Breast epithelium (tissue), 4 donors: ENCODE measurements at regions not wholly inside any gene's neighbourhood (a gene's known extent, or its start where the extent isn't known, plus 50 kb on each side); places are given as distances from the start of the nearest gene placed in this dataset.
"Not testable (repeated sequence)": the region's sequence is repeated elsewhere in the genome, so short reads cannot be mapped to it uniquely, and the experiment has no call there.

Source experiments
- DNase-seq, 2 donors: peaks; one replicate each; pipeline ENCODE4 v3.0.0-alpha.2; 2019; ENCODE audit warnings: low spot score in 2 of 2
- H3K27ac ChIP-seq, 2 donors: fragments of 200-600 bp; sonication (generic) in 1 of 2; one replicate each; pipeline ENCODE4 v1.5.1; 2016 to 2019; ENCODE audit warnings: mild to moderate bottlenecking in 1 of 2
- H3K27me3 ChIP-seq, 2 donors: fragments of 200-600 bp; sonication (generic) in 1 of 2; one replicate each; pipeline versions ENCODE4 v1.5.1 to v1.6.0; 2017 to 2019; ENCODE audit warnings: control low read depth in 1 of 2, mild to moderate bottlenecking in 1 of 2
- H3K36me3 ChIP-seq: fragments of 200-600 bp; one replicate; pipeline ENCODE4 v1.5.1; 2019
- H3K4me1 ChIP-seq, 2 donors: fragments of 200-600 bp; sonication (generic); one replicate each; pipeline ENCODE4 v1.5.1; 2016 to 2019; ENCODE audit warnings: control low read depth in 1 of 2
- H3K4me3 ChIP-seq, 3 donors: fragments of 200-600 bp; sonication (generic); 1 replicate in 2 of 3; 2 replicates in 1 of 3; pipeline ENCODE4 v1.5.1; 2016 to 2019; ENCODE audit warnings: mild to moderate bottlenecking in 3 of 3, moderate library complexity in 2 of 3
- H3K9me3 ChIP-seq, 2 donors: fragments of 200-600 bp; sonication (generic) in 1 of 2; one replicate each; pipeline ENCODE4 v1.5.1; 2016 to 2019; ENCODE audit warnings: control low read depth in 1 of 2
- CTCF ChIP-seq, 3 donors: fragments of 450-650 bp; IDR thresholded peaks; one replicate each; pipeline ENCODE4 v1.5.1; 2016 to 2017; ENCODE audit warnings: antibody characterized with exemption in 3 of 3, mild to moderate bottlenecking in 3 of 3, moderate library complexity in 3 of 3
- POLR2A ChIP-seq: fragments of 450-650 bp; IDR thresholded peaks from one replicate; pipeline ENCODE4 v1.6.1; 2016; ENCODE audit warnings: antibody characterized with exemption, mild to moderate bottlenecking, moderate library complexity
- POLR2AphosphoS5 ChIP-seq, 3 donors: sonication (generic); formaldehyde crosslinking; IDR thresholded peaks; one replicate each; pipeline ENCODE4 v1.6.1; 2017; ENCODE audit warnings: antibody characterized with exemption in 3 of 3
- intact Hi-C: fragments of 100-400 bp; cut with DNase I; formaldehyde crosslinking; loops from one replicate; pipeline ENCODE4 v1.15.1; 2023; ENCODE audit warnings: low total_unique reads

GRCh38 chr14:105773584-105773983 is 247.2 kb downstream of the TMEM121 start:
- intact Hi-C loops, result no loop called here
- TF ChIP-seq POLR2A (no peak), CTCF (IDR thresholded peaks at IDR 0.05) (no peak), POLR2AphosphoS5 (IDR thresholded peaks at IDR 0.05) (no peak)
- Histone ChIP-seq H3K36me3 (no peaks in the 10 kb centered on the region), H3K27me3 (peaks cover 0 to 8% of the 10 kb centered on the region in 2 donors), H3K4me3 (no peak overlapping the region), H3K27ac (no peak overlapping the region), H3K4me1 (no peaks in the 10 kb centered on the region), H3K9me3 (peaks cover 0 to 7% of the 10 kb centered on the region in 2 donors)
- DNase-seq, result no peak

- no peak overlapping the region for H3K4me3 ChIP-seq
- no peak for DNase-seq
- no peaks in the 10 kb centered on the region for H3K4me1 ChIP-seq
- H3K27me3 ChIP-seq, result peaks cover 0 to 8% of the 10 kb centered on the region in 2 donors
- no peaks in the 10 kb centered on the region for H3K36me3 ChIP-seq
- peaks cover 0 to 11% of the 10 kb centered on the region in 2 donors for H3K9me3 ChIP-seq
- H3K27ac ChIP-seq, result no peak overlapping the region
- TF ChIP-seq POLR2A (no peak), POLR2AphosphoS5 (IDR thresholded peaks at IDR 0.05) (no peak), CTCF (IDR thresholded peaks at IDR 0.05) (no peak)
- intact Hi-C loops, result no loop called here
Observed at GRCh38 chr14:105774001-105774400, 247.6 kb downstream of the TMEM121 start.

GRCh38 chr14:105774585-105775348 is 248.4 kb downstream of the TMEM121 start:
- DNase-seq, H3K4me1 ChIP-seq, H3K27me3 ChIP-seq, H3K27ac ChIP-seq, H3K36me3 ChIP-seq, H3K4me3 ChIP-seq, intact Hi-C loops: not testable (repeated sequence)
- peaks cover 0 to 19% of the 10 kb centered on the region in 2 donors for H3K9me3 ChIP-seq

DNA sequence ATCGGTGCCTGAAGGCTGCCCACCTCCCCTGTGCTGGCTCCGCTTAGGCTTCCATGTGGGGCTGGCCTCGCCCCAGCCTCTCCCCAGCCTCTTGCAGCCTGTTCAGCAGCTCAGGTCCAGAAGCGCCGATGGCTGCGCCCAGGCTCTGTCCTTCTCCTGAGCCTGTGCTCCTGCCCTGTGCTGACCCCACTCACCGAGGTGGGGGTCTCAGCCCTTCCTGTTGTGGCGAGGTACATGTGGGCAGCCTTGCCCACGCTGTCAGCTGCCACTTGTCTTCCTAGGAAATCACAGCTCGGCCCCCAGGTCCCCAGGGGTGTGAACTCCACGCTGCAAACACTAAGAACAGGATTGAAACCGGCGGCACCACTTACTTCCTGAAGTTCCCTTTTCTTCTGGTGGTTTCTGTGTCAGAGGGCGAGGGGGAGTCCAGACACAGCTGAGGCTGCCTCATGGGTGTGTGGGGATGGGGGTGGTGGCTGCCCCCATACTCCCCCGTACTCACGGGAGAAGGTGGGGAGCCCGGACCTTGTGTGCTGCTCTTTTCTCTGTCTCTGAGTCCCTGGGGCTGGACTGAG is 249.1 kb downstream of the TMEM121 start:
- H3K36me3 ChIP-seq, H3K4me1 ChIP-seq: not testable (repeated sequence)
- peaks cover 0 to 23% of the 10 kb centered on the region in 2 donors for H3K9me3 ChIP-seq

DNA sequence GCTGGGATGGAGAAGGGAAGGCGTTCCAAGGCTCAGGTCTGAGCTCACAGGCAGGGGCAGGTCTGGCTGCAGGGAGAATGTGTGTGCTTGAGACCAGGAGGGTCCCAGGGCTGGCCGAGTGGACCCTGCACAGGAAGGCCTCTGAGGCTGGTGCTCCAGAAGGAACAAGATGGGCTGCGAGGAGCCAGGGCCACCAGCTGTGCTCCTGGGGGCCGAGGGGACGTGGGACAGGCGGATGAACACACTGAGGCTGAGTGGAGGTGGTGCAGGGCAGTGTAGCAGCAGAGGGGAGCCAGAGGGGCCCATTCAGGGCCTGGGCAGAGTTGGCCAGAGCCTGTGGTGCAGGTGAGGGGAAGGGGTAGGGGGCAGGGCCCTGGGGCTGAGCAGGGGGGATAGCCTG is 249.7 kb downstream of the TMEM121 start:
- H3K9me3 ChIP-seq, result peaks cover 0 to 26% of the 10 kb centered on the region in 2 donors
- H3K27ac ChIP-seq, intact Hi-C loops, H3K4me3 ChIP-seq, H3K4me1 ChIP-seq, H3K27me3 ChIP-seq, DNase-seq, H3K36me3 ChIP-seq: not testable (repeated sequence)

More for the DNA sequence above, 249.1 kb downstream of the TMEM121 start:
- H3K27ac ChIP-seq, H3K27me3 ChIP-seq, DNase-seq, intact Hi-C loops, H3K4me3 ChIP-seq: not testable (repeated sequence)

DNA sequence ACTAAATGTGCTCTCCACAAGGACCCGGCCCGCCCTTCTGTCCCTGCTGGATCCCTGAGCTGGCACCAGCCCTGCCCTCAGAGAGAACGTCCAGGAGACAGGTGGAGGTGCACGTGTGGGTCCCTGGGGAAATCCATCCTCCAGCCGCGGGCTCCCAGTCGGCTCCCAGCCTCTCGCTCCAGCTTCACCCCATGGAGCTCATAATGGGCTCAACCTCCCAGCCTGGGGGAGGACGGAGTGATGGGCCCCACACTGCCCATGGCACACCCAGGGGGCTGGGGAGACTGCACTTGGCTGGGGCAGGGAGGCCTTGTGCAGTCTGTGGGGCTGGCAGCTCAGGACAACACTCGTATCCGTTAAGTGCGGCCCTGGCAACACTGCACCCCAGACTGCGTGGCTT is 250.5 kb downstream of the TMEM121 start:
- Histone ChIP-seq H3K36me3 (no peaks in the 10 kb centered on the region), H3K4me3 (no peak overlapping the region), H3K4me1 (no peaks in the 10 kb centered on the region), H3K27me3 (peaks cover 0 to 8% of the 10 kb centered on the region in 2 donors), H3K9me3 (peaks cover 0 to 34% of the 10 kb centered on the region in 2 donors), H3K27ac (no peak overlapping the region)
- intact Hi-C loops, result no loop called here
- TF ChIP-seq POLR2A, result no peak
- TF ChIP-seq CTCF (IDR thresholded peaks at IDR 0.05), result no peak
- TF ChIP-seq POLR2AphosphoS5 (IDR thresholded peaks at IDR 0.05), result no peak
- DNase-seq, result no peak
